ENCODE measurements at regions not wholly inside any gene's neighbourhood (a gene's known extent, or its start where the extent isn't known, plus 50 kb on each side); places are given as distances from the start of the nearest gene placed in this dataset.

- WGBS, 2 donors: 54% methylated on average over 5 of the region's 5 CpGs
- Histone ChIP-seq H3K36me3 (ENCODE audit: control insufficient read depth in 1 of 2, insufficient read depth in 2 of 2, low read length in 1 of 2) (no peaks in the 10 kb centered on the region), H3K4me3 (ENCODE audit: low read length in 2 of 2) (no peak overlapping the region), H3K9me3 (ENCODE audit: control insufficient read depth, low read length) (no peaks in the 10 kb centered on the region), H3K4me1 (ENCODE audit: control insufficient read depth in 1 of 2, insufficient read depth in 2 of 2, low read length in 2 of 2) (no peaks in the 10 kb centered on the region), H3K27ac (ENCODE audit: low read depth in 1 of 2, low read length in 2 of 2) (no peak overlapping the region), H3K27me3 (ENCODE audit: control insufficient read depth in 1 of 2, insufficient read depth in 2 of 2, low read length in 1 of 2) (no peaks in the 10 kb centered on the region)
- intact Hi-C loops (cut with DNase I): no loop called here
- ATAC-seq (ENCODE audit: low FRiP score) (no peak), DNase-seq (no peak)
Measured at GRCh38 chr3:192082730-192083660, 622.0 kb downstream of the PYDC2 start.

All from aorta (tissue), 5 donors.